HUDEP-2 (cell line): ENCODE measurements at regions not wholly inside any gene's neighbourhood (a gene's known extent, or its start where the extent isn't known, plus 50 kb on each side); places are given as distances from the start of the nearest gene placed in this dataset.

ENCODE experiments used
- DNase-seq, 76 experiments: peaks; one replicate each; lab custom pipeline; 2025; ENCODE audit not compliant: unreplicated experiment in 76 of 76; lab: John Stamatoyannopoulos, UW

DNA sequence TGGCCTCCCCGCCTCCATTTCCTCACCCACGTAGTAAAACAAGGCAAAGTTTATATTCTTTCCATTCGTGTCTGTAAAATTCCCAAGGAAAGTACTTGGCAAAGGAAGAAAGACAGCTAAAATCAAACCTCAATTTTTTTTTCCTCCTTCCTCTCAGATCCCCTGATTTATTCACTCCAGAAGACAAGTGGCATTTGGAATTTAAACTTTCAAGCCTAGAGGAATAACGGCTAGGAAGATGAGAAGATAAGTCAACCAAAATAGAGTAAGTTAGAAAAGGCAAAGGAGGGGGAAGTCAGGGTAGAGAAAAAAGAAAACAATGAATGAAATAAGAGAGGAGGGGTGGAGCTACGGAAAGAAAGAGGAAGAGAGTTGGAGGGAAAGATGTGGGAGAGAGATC lies 198.9 kb upstream of the PIK3C3 start:
- DNase-seq: no peak

DNA sequence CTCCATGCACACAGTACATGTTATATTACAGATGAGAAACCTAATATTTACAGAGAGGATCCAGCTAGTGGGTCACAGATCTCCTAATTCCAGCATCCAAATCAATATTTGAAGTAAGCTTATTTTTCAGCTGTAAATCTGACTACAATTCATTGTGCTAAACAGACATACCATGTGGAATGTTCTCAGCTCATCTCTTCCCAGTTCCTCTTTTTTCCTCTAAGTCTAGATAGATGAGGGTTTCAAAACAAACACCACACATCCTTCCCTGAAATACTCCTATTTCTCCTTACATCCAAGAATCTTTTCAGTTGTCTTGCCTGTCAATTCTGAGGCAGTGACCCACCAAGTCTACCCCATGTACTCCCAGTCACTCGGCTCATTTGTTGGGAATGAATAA lies 200.7 kb upstream of the PIK3C3 start:
- DNase-seq: no peak

DNA sequence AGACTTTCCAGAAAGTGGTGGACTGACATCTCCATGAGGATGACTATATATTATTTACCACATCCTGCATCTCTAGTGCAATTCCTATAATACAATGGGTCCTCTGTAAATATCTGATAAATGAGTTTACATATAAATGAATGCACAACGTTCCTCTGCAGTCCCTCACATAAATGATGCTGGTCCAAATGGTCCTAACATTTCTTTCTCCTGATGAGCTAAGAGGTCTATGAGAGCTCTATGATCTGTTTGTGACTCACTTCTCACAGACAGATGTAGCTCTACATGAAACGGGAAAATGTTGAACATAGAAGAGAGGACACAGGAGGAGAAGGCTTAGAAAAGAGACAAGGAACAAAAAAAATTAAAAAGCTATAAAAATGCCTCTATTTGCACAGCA lies 201.2 kb upstream of the PIK3C3 start:
- DNase-seq: no peak

DNA sequence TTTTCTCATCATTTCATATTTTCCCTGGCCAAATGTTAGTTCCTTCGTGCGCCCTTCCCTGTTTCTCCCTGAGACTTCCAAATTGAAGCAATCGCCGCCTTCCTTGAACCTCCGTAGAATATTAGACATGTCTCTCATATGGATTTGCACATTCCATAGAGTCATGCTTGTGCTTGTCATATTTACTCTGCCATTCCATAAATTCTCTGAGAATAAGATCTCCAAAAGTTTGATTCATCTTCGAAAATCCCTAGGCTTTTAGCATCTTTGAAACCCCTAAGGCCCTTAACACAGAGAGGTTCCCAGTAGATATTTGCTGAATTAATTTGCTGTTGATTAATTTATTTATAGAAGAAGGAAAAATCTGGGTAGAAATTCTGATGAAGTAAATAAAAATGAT lies 202.2 kb upstream of the PIK3C3 start:
- DNase-seq: no peak

DNA sequence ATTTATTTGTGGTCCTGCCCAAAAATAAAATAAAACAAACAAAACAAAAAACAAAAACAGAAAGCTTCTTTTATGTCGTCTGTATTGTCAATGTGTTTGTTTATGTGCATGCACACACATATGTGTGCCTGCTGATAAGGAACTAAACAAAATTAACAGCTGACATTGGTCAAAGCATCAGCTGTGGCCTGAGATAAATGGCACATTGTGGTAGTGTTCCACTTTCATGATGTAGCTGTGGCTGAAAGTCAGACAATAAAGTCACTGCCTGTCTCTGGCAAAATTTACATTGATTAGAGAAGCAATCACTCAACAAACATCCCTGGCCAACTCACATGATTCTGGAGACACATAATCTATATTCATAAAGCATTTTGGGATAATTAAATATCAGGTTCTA lies 203.4 kb upstream of the PIK3C3 start:
- no peak for DNase-seq

DNA sequence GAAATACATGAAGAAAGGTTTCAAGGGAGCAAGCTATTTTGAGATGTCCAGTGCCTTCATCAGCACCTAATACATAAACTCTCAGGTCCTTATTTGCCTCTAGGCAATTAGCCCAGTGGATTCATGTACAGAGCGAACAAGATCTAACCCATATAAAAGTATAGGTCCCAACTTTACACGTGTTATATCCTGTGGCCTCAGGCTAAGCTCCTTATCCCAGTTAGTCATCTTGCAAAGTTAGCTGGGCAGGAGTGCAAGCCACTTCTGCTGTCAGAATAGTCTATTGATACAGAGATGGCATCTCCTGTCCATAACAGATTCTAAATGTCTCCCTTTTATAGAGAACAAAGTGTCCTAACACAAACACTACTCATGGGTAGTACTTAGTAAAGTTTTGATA lies 203.9 kb upstream of the PIK3C3 start:
- DNase-seq: no peak

DNA sequence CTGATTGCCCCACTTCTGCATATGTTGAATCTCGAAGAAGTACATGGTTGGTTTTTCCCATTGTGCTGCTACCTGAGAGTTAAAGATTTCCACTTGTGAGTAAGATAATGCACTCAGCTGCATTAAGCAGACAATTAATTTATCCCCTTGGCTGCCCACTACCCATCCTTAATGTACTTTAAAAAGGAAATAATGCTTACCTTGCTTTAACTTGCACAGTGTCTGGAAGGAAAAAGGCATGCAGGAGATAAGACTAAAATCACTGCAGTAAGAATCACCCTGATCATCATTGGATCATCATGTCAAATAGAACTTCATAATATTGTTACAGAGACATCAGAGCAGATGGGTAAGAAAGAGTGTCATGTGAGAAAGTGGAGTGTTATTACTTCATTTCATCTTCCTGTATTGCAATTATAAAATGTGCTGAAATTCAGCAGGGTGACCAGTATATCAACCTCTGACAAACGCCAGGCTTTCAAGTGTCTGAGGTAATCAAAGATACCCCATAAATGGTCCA lies 207.3 kb upstream of the PIK3C3 start:
- DNase-seq: no peak

DNA sequence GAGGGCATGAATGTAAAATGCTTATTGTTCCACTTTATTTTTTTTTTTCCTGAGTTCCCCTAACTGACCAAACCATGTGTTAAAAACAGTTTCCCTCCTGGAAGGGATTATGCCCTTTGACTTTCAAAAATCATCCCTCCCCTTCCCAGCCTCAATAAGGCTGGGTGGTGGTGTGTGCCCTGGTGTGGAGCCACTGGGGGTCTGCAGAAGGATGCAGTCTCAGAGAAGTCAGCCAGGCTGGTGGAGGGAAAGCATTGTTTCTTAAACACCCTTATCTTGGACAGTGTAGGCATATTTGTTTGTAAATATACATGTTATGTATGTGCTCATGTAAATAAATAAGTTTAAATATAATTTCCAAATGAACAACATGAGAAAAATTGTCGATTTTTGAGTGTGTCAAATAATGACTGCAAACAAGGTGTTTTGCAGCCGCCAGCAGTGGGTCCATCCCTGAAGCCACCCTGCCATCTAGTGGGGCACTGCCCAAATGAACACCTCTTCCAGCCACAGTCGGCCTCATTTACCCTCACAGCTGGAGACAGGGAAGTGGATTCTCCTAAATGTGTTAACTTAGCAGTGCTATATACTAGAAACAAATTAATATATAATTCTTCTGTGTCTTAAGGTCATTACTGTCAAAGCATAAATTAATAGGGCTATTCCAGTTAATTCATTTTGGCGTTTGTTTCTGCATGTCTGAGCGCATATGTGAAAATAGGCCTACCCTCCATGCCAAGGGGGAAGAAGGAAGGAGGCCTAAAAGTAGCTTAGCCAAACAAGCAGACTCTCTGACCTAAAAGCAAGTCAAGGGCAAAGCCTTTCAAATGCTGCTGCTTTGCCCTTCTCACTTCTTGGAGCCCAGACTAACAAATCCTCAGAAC lies 209.6 kb upstream of the PIK3C3 start:
- peak in 36 of 76 experiments; percentile 0 to 52 (median 14) for DNase-seq

DNA sequence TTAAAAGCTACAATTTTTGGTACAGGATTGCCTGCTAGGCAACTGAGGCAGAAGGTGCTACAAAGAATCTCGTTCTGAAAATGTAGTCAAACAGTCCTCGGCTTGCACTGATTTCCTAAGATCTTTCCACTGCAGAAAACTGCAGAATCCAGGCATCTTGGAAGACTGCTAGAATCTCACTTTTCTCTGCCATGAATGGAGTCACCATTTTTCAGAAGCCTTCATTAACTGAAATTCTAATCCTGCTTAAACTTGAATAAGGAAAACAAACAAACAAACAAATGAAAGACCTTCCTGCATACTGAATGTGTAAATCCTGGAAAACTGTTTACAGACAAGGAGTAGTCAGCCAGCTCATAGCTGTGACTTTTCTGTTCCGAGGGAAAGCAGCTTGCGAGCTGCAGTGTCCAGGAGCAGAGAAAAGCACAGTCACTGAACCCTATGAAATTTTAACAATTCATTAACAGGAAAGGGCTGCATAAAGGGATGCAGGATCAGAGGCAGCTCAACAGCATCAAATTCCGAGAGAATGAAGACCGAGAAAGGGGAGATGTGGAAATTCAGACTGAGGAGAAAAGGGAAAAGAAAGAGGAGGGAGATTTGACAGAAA lies 210.5 kb upstream of the PIK3C3 start:
- DNase-seq: no peak

DNA sequence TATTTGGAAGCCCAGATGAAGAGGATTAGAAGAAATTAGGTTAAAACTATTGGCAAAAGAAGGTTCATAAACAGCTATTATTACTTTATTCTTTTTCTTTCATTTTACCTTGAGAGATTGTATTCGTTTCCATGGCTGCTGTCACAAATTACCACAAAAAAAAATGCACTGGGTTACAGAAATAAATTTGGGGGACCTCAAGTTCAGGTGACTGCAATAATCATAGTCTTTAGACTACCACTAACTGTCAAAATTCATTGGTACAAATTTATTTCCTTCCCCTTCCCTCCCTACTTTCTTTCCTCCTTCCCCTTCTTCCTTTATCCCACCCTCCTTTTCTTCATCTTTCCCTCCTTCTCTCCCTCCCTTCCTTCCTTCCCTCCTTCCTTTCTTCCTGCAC lies 217.8 kb upstream of the PIK3C3 start:
- DNase-seq: no peak

DNA sequence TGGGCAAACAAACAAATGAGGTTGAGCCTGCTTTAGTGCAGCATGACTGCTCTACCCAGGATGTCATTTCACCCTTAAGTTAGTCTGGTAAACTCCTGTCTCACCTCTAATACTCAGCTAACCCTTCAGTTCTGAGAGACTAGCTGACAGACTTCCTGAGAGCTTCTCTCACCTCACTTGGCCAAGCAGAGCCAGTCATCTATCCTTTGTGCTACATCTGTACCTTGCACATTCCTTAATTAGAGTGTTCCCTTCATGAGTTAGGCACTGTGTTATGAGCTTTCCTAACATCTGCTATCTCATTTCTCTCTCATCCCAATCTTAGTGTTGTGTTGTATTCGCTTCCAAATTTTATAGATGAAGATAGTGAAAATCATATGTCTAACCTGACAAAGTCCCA lies 220.1 kb upstream of the PIK3C3 start:
- DNase-seq: no peak

DNA sequence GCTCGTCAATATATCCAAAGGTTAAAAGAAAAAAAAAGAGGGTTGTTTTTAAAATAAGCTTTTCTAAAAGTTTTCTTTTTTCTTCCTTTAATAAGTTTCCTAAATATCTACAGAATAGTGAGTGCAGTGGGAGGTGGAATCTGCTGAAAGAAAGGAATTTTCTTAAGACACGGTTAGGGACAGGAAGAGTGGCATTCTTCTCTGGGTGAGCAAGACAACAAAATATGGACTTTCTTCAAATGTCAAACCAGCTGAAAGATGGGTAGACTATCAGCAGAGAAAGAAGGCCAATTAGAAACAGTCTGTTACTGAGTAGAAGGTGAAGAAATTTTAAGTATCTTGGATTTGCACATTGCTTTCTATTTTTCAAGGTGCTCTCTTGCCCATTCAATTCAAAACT lies 222.7 kb upstream of the PIK3C3 start:
- no peak for DNase-seq

DNA sequence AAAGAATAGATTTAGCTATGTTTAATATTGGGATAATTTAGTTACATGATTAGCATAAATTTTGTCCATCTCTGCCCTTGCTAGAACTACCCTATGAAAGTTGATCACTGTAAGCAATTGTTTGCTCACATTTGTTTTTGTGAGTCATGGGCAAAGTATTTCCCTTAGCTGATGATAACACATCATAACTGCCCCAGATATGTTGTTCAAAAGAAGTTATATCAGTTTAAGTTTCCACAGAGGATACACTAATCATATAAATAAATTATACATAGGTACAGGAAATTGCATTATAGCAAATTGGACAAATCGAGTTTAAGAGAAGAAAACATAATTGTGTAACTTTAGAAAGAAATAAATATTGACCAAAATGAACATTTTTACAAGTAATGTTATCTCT lies 223.2 kb upstream of the PIK3C3 start:
- no peak for DNase-seq

DNA sequence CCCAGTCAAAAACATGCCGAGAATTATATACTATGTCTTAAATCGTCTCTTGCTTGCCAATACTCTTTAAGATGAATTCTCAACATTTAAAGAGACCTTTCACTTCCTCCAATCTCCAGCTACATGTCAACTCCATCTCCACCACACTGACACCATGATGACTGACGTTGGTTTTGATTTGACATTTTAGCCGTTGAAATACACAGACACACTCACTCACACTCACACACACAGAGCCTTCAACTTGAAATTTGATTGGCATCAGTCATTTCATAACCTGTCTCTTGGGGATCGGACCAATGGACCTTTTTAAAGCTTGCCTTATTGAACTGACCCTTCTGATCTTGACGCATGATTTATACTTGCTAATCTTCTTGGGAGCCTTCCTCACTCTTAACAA lies 230.8 kb upstream of the PIK3C3 start:
- no peak for DNase-seq

DNA sequence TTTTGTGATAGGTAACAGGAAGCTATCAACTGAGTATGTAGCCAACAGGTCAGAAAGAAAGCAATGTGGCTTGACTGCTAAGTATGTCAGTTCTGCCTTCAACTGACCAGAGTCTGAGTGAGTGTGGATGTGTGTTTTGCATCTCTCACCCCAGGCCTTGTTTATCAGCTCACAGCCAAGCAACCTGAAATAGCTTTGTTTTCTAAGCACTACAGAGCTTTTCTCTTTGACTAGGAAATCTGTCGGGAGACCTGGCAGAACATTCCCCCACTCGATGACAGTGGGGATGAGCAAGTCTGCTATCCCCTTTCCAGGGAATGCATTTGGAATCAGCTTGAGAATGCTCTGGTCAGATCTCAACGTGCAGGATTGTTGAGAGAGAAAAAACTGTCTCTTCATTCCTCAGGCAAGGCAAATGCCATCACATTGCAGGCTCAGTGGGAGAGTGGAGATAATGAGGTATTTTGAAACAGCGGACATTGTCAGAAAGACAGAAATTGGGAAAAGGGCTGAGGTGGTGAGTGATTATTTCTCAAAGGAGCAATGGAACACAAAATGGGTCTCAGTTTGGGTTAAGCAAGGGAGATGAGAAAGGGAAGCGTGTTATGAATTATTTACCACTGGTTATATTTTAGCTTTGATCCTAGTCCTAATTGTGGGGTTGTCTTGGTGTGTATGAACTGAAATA lies 233.8 kb upstream of the PIK3C3 start:
- no peak for DNase-seq

DNA sequence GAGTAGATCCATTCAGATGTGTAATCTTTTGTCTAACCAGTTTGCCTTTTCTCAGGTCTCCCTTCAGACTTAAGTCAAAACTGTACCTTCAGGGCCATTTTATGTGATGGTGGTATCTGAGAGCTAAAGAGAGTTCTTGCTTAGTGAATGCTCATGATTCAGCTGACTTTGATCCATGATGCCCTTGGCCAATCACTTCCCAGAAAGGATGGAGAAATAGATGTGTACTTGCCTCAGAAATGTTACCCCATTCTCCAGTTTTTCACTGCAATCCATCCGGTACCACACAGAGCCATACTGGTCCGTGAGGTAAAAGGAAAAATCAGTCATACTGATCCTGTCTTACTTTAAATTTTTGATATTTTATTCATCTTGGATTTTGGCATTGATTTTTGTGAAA lies 234.8 kb upstream of the PIK3C3 start:
- no peak for DNase-seq

DNA sequence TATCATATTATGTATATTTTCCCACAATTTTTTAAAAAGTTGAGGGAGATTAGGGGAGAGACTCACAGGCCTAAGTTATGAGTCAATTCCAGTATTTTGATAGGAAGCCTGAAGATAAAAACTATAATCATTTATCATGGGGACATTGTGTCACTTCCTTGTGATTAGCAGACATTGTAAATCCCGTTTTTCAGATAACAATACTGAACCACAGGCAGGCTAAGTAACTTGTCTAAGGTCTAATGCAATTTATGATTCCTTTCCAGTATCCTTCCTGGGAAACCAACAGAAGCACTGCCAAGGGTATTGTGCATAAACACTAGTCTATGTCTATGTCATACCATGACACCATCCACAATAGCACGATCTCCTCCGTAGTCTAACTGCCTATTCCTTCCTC lies 235.2 kb upstream of the PIK3C3 start:
- DNase-seq: no peak

DNA sequence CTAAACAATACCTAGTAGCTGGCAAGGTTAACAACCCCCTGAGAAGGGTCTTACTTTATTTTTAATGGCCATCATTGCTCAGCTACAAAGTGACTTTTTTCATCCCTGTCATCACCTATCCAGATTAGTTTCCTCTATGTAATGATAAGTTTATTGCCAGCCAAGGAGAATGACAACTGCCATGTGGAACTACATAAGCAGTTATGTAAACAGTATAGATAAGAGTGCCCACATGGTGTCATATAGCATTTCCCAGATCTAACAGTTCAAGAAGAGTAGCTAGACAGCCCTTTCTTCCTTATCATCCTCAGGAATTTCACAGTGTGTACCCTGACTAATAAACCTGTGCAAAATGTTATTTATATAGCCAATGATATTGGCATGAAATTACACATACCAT lies 240.2 kb upstream of the PIK3C3 start:
- no peak for DNase-seq

DNA sequence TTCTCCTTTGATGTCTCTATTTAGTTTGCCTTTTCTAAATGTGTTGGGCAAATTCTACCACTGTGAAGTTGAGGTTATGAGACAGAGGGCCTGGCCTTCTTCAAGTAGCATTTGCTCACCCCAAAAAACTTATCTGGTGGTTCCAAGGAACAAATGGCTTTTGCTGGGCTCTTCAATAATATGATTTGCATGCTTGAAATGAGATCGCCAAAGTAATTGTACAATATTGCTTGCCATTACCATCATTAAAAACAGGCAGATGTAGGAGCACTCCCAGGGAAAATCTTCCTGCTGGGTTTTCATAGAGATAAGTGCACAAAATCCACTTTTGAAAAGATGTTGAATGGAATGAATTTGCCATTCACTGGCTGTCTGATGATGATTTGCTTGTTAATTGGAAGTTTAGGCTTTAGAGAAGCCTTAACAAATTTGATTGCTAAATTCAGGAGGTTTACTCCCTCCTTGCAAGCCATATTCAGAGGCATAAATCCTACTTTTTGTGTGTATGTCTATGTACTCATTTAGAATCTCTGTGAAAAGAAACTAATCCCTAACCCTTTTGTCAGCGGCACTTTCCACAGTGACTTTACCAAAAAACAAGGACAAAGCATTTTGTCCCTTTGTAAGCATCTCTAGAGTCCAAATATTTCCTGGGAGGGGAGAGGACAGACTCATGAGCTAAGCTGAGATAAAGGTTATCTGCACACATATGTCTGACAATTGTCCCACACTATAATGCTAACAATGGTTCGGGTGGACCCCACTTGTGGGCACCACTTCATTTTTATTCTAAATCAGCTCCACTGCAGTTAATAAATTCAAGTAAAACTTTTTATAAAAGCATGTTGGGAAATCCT lies 240.8 kb upstream of the PIK3C3 start:
- no peak for DNase-seq

DNA sequence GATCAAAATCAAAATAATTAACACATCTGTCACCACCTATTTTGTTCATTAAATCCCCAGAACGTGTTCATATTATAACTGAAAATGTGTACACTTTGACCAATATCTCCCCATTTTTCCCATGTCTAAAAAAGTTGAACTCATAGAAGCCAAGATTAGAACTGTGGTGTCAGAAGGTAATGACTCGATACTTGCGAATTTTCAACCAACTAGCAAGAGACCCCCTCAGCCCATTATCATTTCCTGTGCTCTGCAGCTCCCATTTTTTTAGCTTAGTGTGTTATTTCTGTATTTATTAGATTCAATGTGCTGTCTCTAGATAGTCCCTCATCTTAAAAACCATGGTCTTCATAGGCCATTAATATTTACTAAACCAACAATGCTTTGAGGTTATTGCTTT lies 248.7 kb upstream of the PIK3C3 start:
- no peak for DNase-seq
